ENCODE measurements at regions not wholly inside any gene's neighbourhood (a gene's known extent, or its start where the extent isn't known, plus 50 kb on each side); places are given as distances from the start of the nearest gene placed in this dataset.

DNA sequence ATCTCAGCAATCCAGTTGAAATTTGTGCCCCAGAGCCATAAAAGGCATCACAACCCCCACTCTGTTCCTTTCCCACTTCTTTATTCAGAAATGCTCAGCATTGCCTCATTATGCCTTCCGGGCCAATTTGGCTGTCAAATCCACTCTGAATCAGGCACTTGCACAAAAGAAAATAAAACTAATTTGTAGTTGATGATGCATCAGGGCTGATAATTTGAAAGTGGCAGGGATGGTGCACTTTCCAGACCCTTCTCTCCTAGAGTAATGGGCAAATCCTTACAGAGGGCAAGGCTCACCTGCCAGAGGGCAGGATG is 147.9 kb upstream of the PDE1C start:
- Histone ChIP-seq H3K4me3 (ENCODE audit: low read length) (peak overlapping the region; percentile 48), H3K9me3 (ENCODE audit: low read length) (no peaks in the 10 kb centered on the region), H4K20me1 (ENCODE audit: insufficient read depth) (no peaks in the 10 kb centered on the region), H3K4me2 (ENCODE audit: low read length) (no peak overlapping the region), H3K9ac (ENCODE audit: low read length) (peak overlapping the region; percentile 65), H3K36me3 (ENCODE audit: insufficient read depth, low read length) (no peaks in the 10 kb centered on the region), H3K9me2 (ENCODE audit: insufficient read depth, low read length) (no peaks in the 10 kb centered on the region), H3K27ac (ENCODE audit: low read length) (peak overlapping the region; percentile 98), H2AFZ (ENCODE audit: low read depth, low read length) (no peak overlapping the region), H3K79me2 (replicated peaks; ENCODE audit: insufficient read depth, low read length) (no peaks in the 10 kb centered on the region), H3K27me3 (ENCODE audit: insufficient read depth, low read depth, low read length) (no peaks in the 10 kb centered on the region), H3F3A (ENCODE audit: insufficient read depth, low read length, poor library complexity, severe bottlenecking) (peaks cover 11% of the 10 kb centered on the region)
- TF ChIP-seq, protein P1, sequence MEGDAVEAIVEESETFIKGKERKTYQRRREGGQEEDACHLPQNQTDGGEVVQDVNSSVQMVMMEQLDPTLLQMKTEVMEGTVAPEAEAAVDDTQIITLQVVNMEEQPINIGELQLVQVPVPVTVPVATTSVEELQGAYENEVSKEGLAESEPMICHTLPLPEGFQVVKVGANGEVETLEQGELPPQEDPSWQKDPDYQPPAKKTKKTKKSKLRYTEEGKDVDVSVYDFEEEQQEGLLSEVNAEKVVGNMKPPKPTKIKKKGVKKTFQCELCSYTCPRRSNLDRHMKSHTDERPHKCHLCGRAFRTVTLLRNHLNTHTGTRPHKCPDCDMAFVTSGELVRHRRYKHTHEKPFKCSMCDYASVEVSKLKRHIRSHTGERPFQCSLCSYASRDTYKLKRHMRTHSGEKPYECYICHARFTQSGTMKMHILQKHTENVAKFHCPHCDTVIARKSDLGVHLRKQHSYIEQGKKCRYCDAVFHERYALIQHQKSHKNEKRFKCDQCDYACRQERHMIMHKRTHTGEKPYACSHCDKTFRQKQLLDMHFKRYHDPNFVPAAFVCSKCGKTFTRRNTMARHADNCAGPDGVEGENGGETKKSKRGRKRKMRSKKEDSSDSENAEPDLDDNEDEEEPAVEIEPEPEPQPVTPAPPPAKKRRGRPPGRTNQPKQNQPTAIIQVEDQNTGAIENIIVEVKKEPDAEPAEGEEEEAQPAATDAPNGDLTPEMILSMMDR (IDR thresholded peaks at IDR 0.05; ENCODE audit: poor library complexity, severe bottlenecking), result no peak
- TF ChIP-seq POLR2AphosphoS5 (IDR thresholded peaks at IDR 0.05) (peak; percentile 69), RAD21 (conservative IDR thresholded peaks at IDR 0.05) (peak; percentile 43), EP300 (conservative IDR thresholded peaks at IDR 0.05; ENCODE audit: poor library complexity, severe bottlenecking) (peak; percentile 90), EZH2 (IDR thresholded peaks at IDR 0.05; ENCODE audit: borderline replicate concordance, insufficient read depth, low read length, poor library complexity, severe bottlenecking) (no peak), SMC3 (conservative IDR thresholded peaks at IDR 0.05; ENCODE audit: poor library complexity) (peak; percentile 47), TAF1 (IDR thresholded peaks at IDR 0.05; ENCODE audit: low read depth) (no peak)
- TF ChIP-seq, protein P2, sequence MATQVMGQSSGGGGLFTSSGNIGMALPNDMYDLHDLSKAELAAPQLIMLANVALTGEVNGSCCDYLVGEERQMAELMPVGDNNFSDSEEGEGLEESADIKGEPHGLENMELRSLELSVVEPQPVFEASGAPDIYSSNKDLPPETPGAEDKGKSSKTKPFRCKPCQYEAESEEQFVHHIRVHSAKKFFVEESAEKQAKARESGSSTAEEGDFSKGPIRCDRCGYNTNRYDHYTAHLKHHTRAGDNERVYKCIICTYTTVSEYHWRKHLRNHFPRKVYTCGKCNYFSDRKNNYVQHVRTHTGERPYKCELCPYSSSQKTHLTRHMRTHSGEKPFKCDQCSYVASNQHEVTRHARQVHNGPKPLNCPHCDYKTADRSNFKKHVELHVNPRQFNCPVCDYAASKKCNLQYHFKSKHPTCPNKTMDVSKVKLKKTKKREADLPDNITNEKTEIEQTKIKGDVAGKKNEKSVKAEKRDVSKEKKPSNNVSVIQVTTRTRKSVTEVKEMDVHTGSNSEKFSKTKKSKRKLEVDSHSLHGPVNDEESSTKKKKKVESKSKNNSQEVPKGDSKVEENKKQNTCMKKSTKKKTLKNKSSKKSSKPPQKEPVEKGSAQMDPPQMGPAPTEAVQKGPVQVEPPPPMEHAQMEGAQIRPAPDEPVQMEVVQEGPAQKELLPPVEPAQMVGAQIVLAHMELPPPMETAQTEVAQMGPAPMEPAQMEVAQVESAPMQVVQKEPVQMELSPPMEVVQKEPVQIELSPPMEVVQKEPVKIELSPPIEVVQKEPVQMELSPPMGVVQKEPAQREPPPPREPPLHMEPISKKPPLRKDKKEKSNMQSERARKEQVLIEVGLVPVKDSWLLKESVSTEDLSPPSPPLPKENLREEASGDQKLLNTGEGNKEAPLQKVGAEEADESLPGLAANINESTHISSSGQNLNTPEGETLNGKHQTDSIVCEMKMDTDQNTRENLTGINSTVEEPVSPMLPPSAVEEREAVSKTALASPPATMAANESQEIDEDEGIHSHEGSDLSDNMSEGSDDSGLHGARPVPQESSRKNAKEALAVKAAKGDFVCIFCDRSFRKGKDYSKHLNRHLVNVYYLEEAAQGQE (IDR thresholded peaks at IDR 0.05; ENCODE audit: borderline replicate concordance), result peak; percentile 46

DNA sequence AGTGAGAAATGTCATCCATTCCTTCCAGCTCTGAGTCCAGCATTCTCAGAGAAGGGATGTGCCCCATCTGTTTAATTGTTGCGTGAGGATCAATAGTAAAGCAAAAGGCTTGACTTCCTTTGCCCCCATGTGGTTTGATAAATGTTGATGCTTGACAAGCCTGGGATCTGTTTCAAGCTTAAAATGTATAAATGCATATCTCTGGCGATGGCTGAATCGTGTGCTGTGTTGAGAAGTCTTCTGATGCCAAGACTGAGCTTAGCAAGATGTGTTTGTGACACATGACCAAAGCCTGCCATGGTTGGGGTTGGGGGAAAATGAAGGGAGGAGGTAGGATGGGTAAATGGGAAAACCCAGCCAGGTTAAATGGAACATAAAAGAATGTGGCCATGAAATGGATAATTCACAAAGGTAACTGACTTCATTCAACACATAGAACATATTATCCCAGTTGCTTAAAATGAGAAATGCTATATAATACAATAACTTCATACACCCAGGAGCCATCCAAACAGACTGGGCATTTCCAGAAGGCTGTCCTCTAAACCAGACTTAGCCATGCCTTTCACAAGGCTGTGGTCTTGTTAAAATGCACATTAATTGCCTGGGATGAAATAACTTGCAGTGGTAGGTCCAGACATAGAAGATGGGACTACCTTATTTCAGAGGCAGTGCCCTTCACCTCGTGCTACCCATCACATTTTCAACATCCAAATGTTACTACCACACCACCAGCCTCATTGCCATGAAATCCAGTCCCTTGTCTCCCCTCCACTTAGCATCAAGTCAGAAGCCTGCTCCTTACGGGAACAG is 147.3 kb upstream of the PDE1C start:
- Histone ChIP-seq H3K27ac (ENCODE audit: low read length) (peak overlapping the region; percentile 98), H3K9ac (ENCODE audit: low read length) (peak overlapping the region; percentile 65), H3K9me2 (ENCODE audit: insufficient read depth, low read length) (no peaks in the 10 kb centered on the region), H3K9me3 (ENCODE audit: low read length) (no peaks in the 10 kb centered on the region), H3F3A (ENCODE audit: insufficient read depth, low read length, poor library complexity, severe bottlenecking) (peaks cover 11% of the 10 kb centered on the region), H3K36me3 (ENCODE audit: insufficient read depth, low read length) (no peaks in the 10 kb centered on the region), H3K79me2 (replicated peaks; ENCODE audit: insufficient read depth, low read length) (no peaks in the 10 kb centered on the region), H4K20me1 (ENCODE audit: insufficient read depth) (no peaks in the 10 kb centered on the region), H3K4me3 (ENCODE audit: low read length) (peak overlapping the region; percentile 48), H2AFZ (ENCODE audit: low read depth, low read length) (no peak overlapping the region), H3K4me2 (ENCODE audit: low read length) (peak overlapping the region; percentile 29), H3K27me3 (ENCODE audit: insufficient read depth, low read depth, low read length) (no peaks in the 10 kb centered on the region)
- TF ChIP-seq POLR2AphosphoS5 (IDR thresholded peaks at IDR 0.05) (no peak), TAF1 (IDR thresholded peaks at IDR 0.05; ENCODE audit: low read depth) (no peak), MXI1 (conservative IDR thresholded peaks at IDR 0.05; ENCODE audit: poor library complexity, severe bottlenecking) (no peak), SMC3 (conservative IDR thresholded peaks at IDR 0.05; ENCODE audit: poor library complexity) (no peak), EZH2 (IDR thresholded peaks at IDR 0.05; ENCODE audit: borderline replicate concordance, insufficient read depth, low read length, poor library complexity, severe bottlenecking) (no peak), RAD21 (conservative IDR thresholded peaks at IDR 0.05) (no peak), EP300 (conservative IDR thresholded peaks at IDR 0.05; ENCODE audit: poor library complexity, severe bottlenecking) (no peak)
- TF ChIP-seq, protein P2 (IDR thresholded peaks at IDR 0.05; ENCODE audit: borderline replicate concordance), result no peak
- TF ChIP-seq, protein P1 (IDR thresholded peaks at IDR 0.05; ENCODE audit: poor library complexity, severe bottlenecking), result no peak

All from neural cell (in vitro differentiated cells).